MM.1S (cell line): ENCODE measurements at regions not wholly inside any gene's neighbourhood (a gene's known extent, or its start where the extent isn't known, plus 50 kb on each side); places are given as distances from the start of the nearest gene placed in this dataset.

Experiments
- CTCF ChIP-seq: fragments of 300-600 bp; sonication (generic); IDR thresholded peaks from 2 replicates; pipeline ENCODE4 v1.5.1; 2016; ENCODE audit warnings: antibody characterized with exemption, low read length, mixed read lengths
- EZH2 ChIP-seq: fragments of 300-600 bp; sonication (generic); optimal IDR thresholded peaks from 2 replicates; pipeline ENCODE3; 2017; ENCODE audit warnings: low read depth, mild to moderate bottlenecking, antibody characterized with exemption, low read length, mixed read lengths

- TF ChIP-seq EZH2 (no peak), CTCF (no peak)
Measured at GRCh38 chr13:85371254-85371653, 428.0 kb downstream of the SLITRK6 start.
